ENCODE measurements at regions not wholly inside any gene's neighbourhood (a gene's known extent, or its start where the extent isn't known, plus 50 kb on each side); places are given as distances from the start of the nearest gene placed in this dataset.
"Not testable (repeated sequence)": the region's sequence is repeated elsewhere in the genome, so short reads cannot be mapped to it uniquely, and the experiment has no call there.

DNA sequence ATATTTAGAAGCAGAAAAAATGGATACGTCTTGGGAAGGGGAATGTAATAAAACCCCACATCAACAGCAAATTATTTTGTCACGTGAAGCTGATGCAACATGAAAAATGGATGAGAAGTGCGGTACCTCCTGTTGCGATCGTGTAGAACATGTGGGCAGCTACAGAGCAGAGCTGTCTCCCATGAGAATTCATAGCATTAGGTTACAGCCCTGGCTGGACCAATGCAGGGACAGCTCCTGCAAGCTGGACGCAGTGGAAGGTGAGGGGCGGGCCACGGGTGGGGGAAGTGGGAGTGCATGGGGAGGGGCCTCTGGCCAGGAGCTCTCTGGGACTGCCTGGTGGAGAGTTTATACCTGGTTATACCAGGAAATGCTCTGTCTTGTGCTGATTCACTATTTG is 120.3 kb downstream of the GATA3 start:
- H3K9me2 ChIP-seq (replicated peaks; ENCODE audit: control insufficient read depth, low read length) = no peaks in the 10 kb centered on the region
- no peak overlapping the region for H3K4me3 ChIP-seq (ENCODE audit: low read length)
- H3K27ac ChIP-seq (ENCODE audit: low read depth, low read length) = no peak overlapping the region
- H3K9me3 ChIP-seq (ENCODE audit: control insufficient read depth, insufficient read depth, low read length) = no peaks in the 10 kb centered on the region; the same call in 1 of the 2 replicates
- H3K79me2 ChIP-seq (ENCODE audit: control insufficient read depth, low read length) = no peaks in the 10 kb centered on the region
- H3K36me3 ChIP-seq (ENCODE audit: control insufficient read depth, low read length) = no peaks in the 10 kb centered on the region
- no peaks in the 10 kb centered on the region for H3K27me3 ChIP-seq (ENCODE audit: control insufficient read depth, low read length)
- no peak overlapping the region for H3K4me2 ChIP-seq (ENCODE audit: low read length)
- no peaks in the 10 kb centered on the region for H3F3A ChIP-seq (ENCODE audit: control insufficient read depth, insufficient read depth)
- H4K20me1 ChIP-seq (ENCODE audit: control insufficient read depth, insufficient read depth, low read depth, low read length) = no peaks in the 10 kb centered on the region
- no peaks in the 10 kb centered on the region for H3K4me1 ChIP-seq (ENCODE audit: control insufficient read depth, low read length)
- TF ChIP-seq EZH2phosphoT487 (IDR thresholded peaks at IDR 0.05; ENCODE audit: borderline replicate concordance, low read length) = no peak
- TF ChIP-seq, protein P1, sequence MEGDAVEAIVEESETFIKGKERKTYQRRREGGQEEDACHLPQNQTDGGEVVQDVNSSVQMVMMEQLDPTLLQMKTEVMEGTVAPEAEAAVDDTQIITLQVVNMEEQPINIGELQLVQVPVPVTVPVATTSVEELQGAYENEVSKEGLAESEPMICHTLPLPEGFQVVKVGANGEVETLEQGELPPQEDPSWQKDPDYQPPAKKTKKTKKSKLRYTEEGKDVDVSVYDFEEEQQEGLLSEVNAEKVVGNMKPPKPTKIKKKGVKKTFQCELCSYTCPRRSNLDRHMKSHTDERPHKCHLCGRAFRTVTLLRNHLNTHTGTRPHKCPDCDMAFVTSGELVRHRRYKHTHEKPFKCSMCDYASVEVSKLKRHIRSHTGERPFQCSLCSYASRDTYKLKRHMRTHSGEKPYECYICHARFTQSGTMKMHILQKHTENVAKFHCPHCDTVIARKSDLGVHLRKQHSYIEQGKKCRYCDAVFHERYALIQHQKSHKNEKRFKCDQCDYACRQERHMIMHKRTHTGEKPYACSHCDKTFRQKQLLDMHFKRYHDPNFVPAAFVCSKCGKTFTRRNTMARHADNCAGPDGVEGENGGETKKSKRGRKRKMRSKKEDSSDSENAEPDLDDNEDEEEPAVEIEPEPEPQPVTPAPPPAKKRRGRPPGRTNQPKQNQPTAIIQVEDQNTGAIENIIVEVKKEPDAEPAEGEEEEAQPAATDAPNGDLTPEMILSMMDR (IDR thresholded peaks at IDR 0.05; ENCODE audit: low read depth, low read length, poor library complexity, severe bottlenecking) = no peak

DNA sequence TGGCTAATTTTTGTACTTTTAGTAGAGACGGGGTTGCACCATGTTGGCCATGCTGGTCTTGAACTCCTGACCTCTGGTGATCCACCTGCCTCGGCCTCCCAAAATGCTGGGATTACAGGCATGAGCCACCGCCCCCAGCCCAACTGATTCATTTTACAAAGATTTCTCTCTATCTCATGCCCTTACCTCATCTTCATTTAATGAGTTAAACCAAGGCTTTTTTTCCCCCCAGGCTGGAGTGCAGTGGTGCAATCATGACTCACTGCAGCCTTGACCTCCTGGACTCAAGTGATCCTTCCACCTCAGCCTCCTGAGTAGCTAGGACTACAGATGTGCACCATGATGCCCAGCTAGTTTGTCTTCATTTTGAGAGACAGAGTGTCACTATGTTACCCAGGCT is 123.0 kb downstream of the GATA3 start:
- not testable (repeated sequence) for H3K4me3 ChIP-seq (ENCODE audit: low read length); H3K79me2 ChIP-seq (ENCODE audit: control insufficient read depth, low read length); H3K36me3 ChIP-seq (ENCODE audit: control insufficient read depth, low read length); H4K20me1 ChIP-seq (ENCODE audit: control insufficient read depth, insufficient read depth, low read depth, low read length); H3K27ac ChIP-seq (ENCODE audit: low read depth, low read length); H3F3A ChIP-seq (ENCODE audit: control insufficient read depth, insufficient read depth); H3K4me1 ChIP-seq (ENCODE audit: control insufficient read depth, low read length); H3K9me3 ChIP-seq (ENCODE audit: control insufficient read depth, insufficient read depth, low read length); H3K9me2 ChIP-seq (replicated peaks; ENCODE audit: control insufficient read depth, low read length); H3K4me2 ChIP-seq (ENCODE audit: low read length); H3K27me3 ChIP-seq (ENCODE audit: control insufficient read depth, low read length)

DNA sequence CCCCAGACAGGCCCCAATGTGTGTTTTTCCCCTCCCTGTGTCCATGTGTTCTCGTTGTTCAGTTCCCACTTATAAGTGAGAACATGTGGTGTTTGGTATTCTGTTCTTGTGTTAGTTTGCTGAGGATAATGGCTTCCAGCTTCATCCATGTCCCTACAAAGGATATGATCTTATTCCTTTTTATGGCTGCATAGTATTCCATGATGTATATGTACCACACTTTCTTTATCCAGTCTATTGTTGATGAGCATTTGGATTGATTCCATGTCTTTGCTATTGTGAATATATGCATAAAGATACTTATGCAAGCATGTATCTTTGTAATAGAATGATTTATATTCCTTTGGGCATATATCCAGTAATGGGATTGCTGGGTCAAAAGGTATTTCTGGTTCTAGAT is 125.3 kb downstream of the GATA3 start:
- H4K20me1 ChIP-seq (ENCODE audit: control insufficient read depth, insufficient read depth, low read depth, low read length); H3K79me2 ChIP-seq (ENCODE audit: control insufficient read depth, low read length); H3K4me1 ChIP-seq (ENCODE audit: control insufficient read depth, low read length); H3K27ac ChIP-seq (ENCODE audit: low read depth, low read length); H3K27me3 ChIP-seq (ENCODE audit: control insufficient read depth, low read length); H3K4me3 ChIP-seq (ENCODE audit: low read length); H3K9me3 ChIP-seq (ENCODE audit: control insufficient read depth, insufficient read depth, low read length); H3K36me3 ChIP-seq (ENCODE audit: control insufficient read depth, low read length); H3K4me2 ChIP-seq (ENCODE audit: low read length); H3K9me2 ChIP-seq (replicated peaks; ENCODE audit: control insufficient read depth, low read length); H3F3A ChIP-seq (ENCODE audit: control insufficient read depth, insufficient read depth): not testable (repeated sequence)

DNA sequence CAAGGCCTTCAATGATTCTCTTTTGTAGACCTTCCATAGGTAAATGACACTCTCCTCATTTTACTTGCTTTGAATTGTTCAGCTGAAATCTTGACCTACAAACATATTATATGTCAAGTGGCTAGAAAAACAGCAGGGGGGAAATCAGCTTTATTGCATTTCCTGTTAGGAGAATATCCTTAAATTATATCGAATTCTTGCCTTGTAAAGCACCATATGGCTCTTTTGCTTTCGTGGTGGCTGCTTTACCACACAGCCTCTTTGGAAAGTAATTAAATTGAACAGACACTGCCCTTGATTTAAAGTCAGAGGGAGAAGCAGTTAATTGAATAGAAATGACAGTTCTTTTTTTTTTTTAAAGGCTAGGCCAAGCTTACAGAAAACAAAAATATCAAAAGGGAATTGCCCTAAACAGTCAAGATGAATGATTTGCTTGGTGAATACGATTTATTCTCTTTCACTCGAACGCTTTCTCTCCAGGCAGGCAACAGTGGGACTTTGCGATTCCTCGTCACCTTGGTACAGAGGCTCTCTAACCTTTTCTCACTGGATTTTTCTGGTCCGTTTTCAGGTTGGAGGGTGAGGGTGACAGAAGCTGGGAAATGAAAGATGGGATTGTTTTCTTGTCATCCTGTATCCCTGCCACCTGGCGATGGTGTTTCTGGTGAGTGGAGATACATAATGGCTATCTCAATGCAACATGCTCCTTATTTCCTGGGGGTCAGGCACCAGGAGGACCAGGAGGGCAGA is 126.0 kb downstream of the GATA3 start:
- TF ChIP-seq, protein P1 (IDR thresholded peaks at IDR 0.05; ENCODE audit: low read depth, low read length, poor library complexity, severe bottlenecking) = no peak
- no peak for TF ChIP-seq EZH2phosphoT487 (IDR thresholded peaks at IDR 0.05; ENCODE audit: borderline replicate concordance, low read length)
- H3K79me2 ChIP-seq (ENCODE audit: control insufficient read depth, low read length) = no peaks in the 10 kb centered on the region
- no peaks in the 10 kb centered on the region for H3K9me2 ChIP-seq (replicated peaks; ENCODE audit: control insufficient read depth, low read length)
- H3K27me3 ChIP-seq (ENCODE audit: control insufficient read depth, low read length) = no peaks in the 10 kb centered on the region
- H4K20me1 ChIP-seq (ENCODE audit: control insufficient read depth, insufficient read depth, low read depth, low read length) = no peaks in the 10 kb centered on the region
- H3K4me3 ChIP-seq (ENCODE audit: low read length) = no peak overlapping the region
- no peaks in the 10 kb centered on the region for H3K36me3 ChIP-seq (ENCODE audit: control insufficient read depth, low read length)
- no peak overlapping the region for H3K4me2 ChIP-seq (ENCODE audit: low read length)
- no peaks in the 10 kb centered on the region for H3F3A ChIP-seq (ENCODE audit: control insufficient read depth, insufficient read depth)
- no peaks in the 10 kb centered on the region for H3K9me3 ChIP-seq (ENCODE audit: control insufficient read depth, insufficient read depth, low read length)
- no peaks in the 10 kb centered on the region for H3K4me1 ChIP-seq (ENCODE audit: control insufficient read depth, low read length)
- no peak overlapping the region for H3K27ac ChIP-seq (ENCODE audit: low read depth, low read length)

Data from DOHH2 (cell line).